ENCODE measurements at regions not wholly inside any gene's neighbourhood (a gene's known extent, or its start where the extent isn't known, plus 50 kb on each side); places are given as distances from the start of the nearest gene placed in this dataset.

- no peaks in the 10 kb centered on the region for H3K79me2 ChIP-seq (ENCODE audit: control insufficient read depth, insufficient read depth, low read length)
- H3K56ac ChIP-seq (ENCODE audit: low read length) = no peak overlapping the region
- H4K8ac ChIP-seq (ENCODE audit: low read depth, low read length) = no peak overlapping the region
- H3K27me3 ChIP-seq (ENCODE audit: insufficient read depth, low read length, poor library complexity) = no peaks in the 10 kb centered on the region
- H3K4ac ChIP-seq (ENCODE audit: low read depth, low read length) = no peak overlapping the region
- H3K79me1 ChIP-seq (ENCODE audit: low read length) = no peaks in the 10 kb centered on the region
- no peaks in the 10 kb centered on the region for H3K4me1 ChIP-seq (ENCODE audit: control insufficient read depth, low read depth, low read length)
- no peak overlapping the region for H2BK5ac ChIP-seq (ENCODE audit: low read length)
- no peak overlapping the region for H3K18ac ChIP-seq (ENCODE audit: low read length)
- H3K9ac ChIP-seq (ENCODE audit: low read length) = no peak overlapping the region
- no peak overlapping the region for H3K4me3 ChIP-seq (ENCODE audit: low read length)
- H2AK5ac ChIP-seq (ENCODE audit: low read length) = no peak overlapping the region
- no peak overlapping the region for H3K4me2 ChIP-seq (ENCODE audit: low read length)
- DNase-seq = peak; percentile 68
- H3K36me3 ChIP-seq (ENCODE audit: control insufficient read depth, insufficient read depth, low read length) = no peaks in the 10 kb centered on the region
- no peak overlapping the region for H2BK15ac ChIP-seq (replicated peaks; ENCODE audit: low read depth)
- no peak overlapping the region for H4K5ac ChIP-seq (ENCODE audit: low read length)
- no peak overlapping the region for H2BK120ac ChIP-seq (ENCODE audit: low read depth, low read length)
- no peak overlapping the region for H3K27ac ChIP-seq (ENCODE audit: low read depth, low read length)
- no peak overlapping the region for H3K23ac ChIP-seq (ENCODE audit: low read length)
- no CpG with 5 or more reads among the region's 4 CpGs for WGBS (ENCODE audit: extremely low coverage, insufficient coverage, low lambda C conversion rate)
Measured at GRCh38 chrX:40314070-40314469, 216.3 kb upstream of the BCOR start.

- Histone ChIP-seq H2BK15ac (replicated peaks; ENCODE audit: low read depth) (no peak overlapping the region), H3K4ac (ENCODE audit: low read depth, low read length) (no peak overlapping the region)
Measured at GRCh38 chrX:40313269-40313668, 215.5 kb upstream of the BCOR start.

GRCh38 chrX:40310447-40310846 lies 212.7 kb upstream of the BCOR start:
- Histone ChIP-seq H3K4me1 (ENCODE audit: control insufficient read depth, low read depth, low read length) (no peaks in the 10 kb centered on the region), H2BK120ac (ENCODE audit: low read depth, low read length) (no peak overlapping the region), H3K36me3 (ENCODE audit: control insufficient read depth, insufficient read depth, low read length) (no peaks in the 10 kb centered on the region), H3K4ac (ENCODE audit: low read depth, low read length) (no peak overlapping the region), H2BK5ac (ENCODE audit: low read length) (no peak overlapping the region), H2BK15ac (replicated peaks; ENCODE audit: low read depth) (no peak overlapping the region), H3K27ac (ENCODE audit: low read depth, low read length) (no peak overlapping the region), H3K4me3 (ENCODE audit: low read length) (no peak overlapping the region), H3K79me1 (ENCODE audit: low read length) (no peaks in the 10 kb centered on the region), H3K9ac (ENCODE audit: low read length) (no peak overlapping the region), H3K79me2 (ENCODE audit: control insufficient read depth, insufficient read depth, low read length) (no peaks in the 10 kb centered on the region), H4K5ac (ENCODE audit: low read length) (no peak overlapping the region), H3K4me2 (ENCODE audit: low read length) (no peak overlapping the region), H3K27me3 (ENCODE audit: insufficient read depth, low read length, poor library complexity) (no peaks in the 10 kb centered on the region), H4K8ac (ENCODE audit: low read depth, low read length) (no peak overlapping the region), H3K18ac (ENCODE audit: low read length) (no peak overlapping the region), H3K23ac (ENCODE audit: low read length) (no peak overlapping the region), H2AK5ac (ENCODE audit: low read length) (no peak overlapping the region), H3K56ac (ENCODE audit: low read length) (no peak overlapping the region)
- no peak for DNase-seq
- no CpG with 5 or more reads among the region's 5 CpGs for WGBS (ENCODE audit: extremely low coverage, insufficient coverage, low lambda C conversion rate)

More at GRCh38 chrX:40313269-40313668, 215.5 kb upstream of the BCOR start:
- H4K5ac ChIP-seq (ENCODE audit: low read length) = no peak overlapping the region
- H3K27me3 ChIP-seq (ENCODE audit: insufficient read depth, low read length, poor library complexity) = no peaks in the 10 kb centered on the region
- no peak overlapping the region for H3K4me2 ChIP-seq (ENCODE audit: low read length)
- no peak overlapping the region for H3K23ac ChIP-seq (ENCODE audit: low read length)
- H3K56ac ChIP-seq (ENCODE audit: low read length) = no peak overlapping the region
- H3K79me2 ChIP-seq (ENCODE audit: control insufficient read depth, insufficient read depth, low read length) = no peaks in the 10 kb centered on the region
- no peak overlapping the region for H2BK120ac ChIP-seq (ENCODE audit: low read depth, low read length)
- no peak overlapping the region for H3K4me3 ChIP-seq (ENCODE audit: low read length)
- no peak for DNase-seq
- WGBS (ENCODE audit: extremely low coverage, insufficient coverage, low lambda C conversion rate) = no CpG with 5 or more reads among the region's 4 CpGs
- H3K18ac ChIP-seq (ENCODE audit: low read length) = no peak overlapping the region
- no peak overlapping the region for H3K9ac ChIP-seq (ENCODE audit: low read length)
- no peak overlapping the region for H3K27ac ChIP-seq (ENCODE audit: low read depth, low read length)
- no peak overlapping the region for H4K8ac ChIP-seq (ENCODE audit: low read depth, low read length)
- no peaks in the 10 kb centered on the region for H3K4me1 ChIP-seq (ENCODE audit: control insufficient read depth, low read depth, low read length)
- H2AK5ac ChIP-seq (ENCODE audit: low read length) = no peak overlapping the region
- H3K79me1 ChIP-seq (ENCODE audit: low read length) = no peaks in the 10 kb centered on the region
- no peaks in the 10 kb centered on the region for H3K36me3 ChIP-seq (ENCODE audit: control insufficient read depth, insufficient read depth, low read length)
- H2BK5ac ChIP-seq (ENCODE audit: low read length) = no peak overlapping the region

GRCh38 chrX:40310016-40310415 lies 212.3 kb upstream of the BCOR start:
- no peak overlapping the region for H3K9ac ChIP-seq (ENCODE audit: low read length)
- H3K4ac ChIP-seq (ENCODE audit: low read depth, low read length) = no peak overlapping the region
- H3K79me2 ChIP-seq (ENCODE audit: control insufficient read depth, insufficient read depth, low read length) = no peaks in the 10 kb centered on the region
- H3K27me3 ChIP-seq (ENCODE audit: insufficient read depth, low read length, poor library complexity) = no peaks in the 10 kb centered on the region
- no peak overlapping the region for H3K4me2 ChIP-seq (ENCODE audit: low read length)
- H4K8ac ChIP-seq (ENCODE audit: low read depth, low read length) = no peak overlapping the region
- DNase-seq = no peak
- no peak overlapping the region for H3K4me3 ChIP-seq (ENCODE audit: low read length)
- H2BK15ac ChIP-seq (replicated peaks; ENCODE audit: low read depth) = no peak overlapping the region
- H3K18ac ChIP-seq (ENCODE audit: low read length) = no peak overlapping the region
- no peak overlapping the region for H2AK5ac ChIP-seq (ENCODE audit: low read length)
- no peaks in the 10 kb centered on the region for H3K79me1 ChIP-seq (ENCODE audit: low read length)
- H3K27ac ChIP-seq (ENCODE audit: low read depth, low read length) = no peak overlapping the region
- no peak overlapping the region for H3K23ac ChIP-seq (ENCODE audit: low read length)
- no peak overlapping the region for H3K56ac ChIP-seq (ENCODE audit: low read length)
- no peaks in the 10 kb centered on the region for H3K4me1 ChIP-seq (ENCODE audit: control insufficient read depth, low read depth, low read length)
- no peak overlapping the region for H2BK5ac ChIP-seq (ENCODE audit: low read length)
- H3K36me3 ChIP-seq (ENCODE audit: control insufficient read depth, insufficient read depth, low read length) = no peaks in the 10 kb centered on the region
- whole genome bisulfite sequencing (ENCODE audit: extremely low coverage, insufficient coverage, low lambda C conversion rate) = no CpG with 5 or more reads among the region's 7 CpGs
- H4K5ac ChIP-seq (ENCODE audit: low read length) = no peak overlapping the region
- H2BK120ac ChIP-seq (ENCODE audit: low read depth, low read length) = no peak overlapping the region

- Histone ChIP-seq H3K4me3 (ENCODE audit: low read length) (no peak overlapping the region), H3K79me1 (ENCODE audit: low read length) (no peaks in the 10 kb centered on the region), H3K79me2 (ENCODE audit: control insufficient read depth, insufficient read depth, low read length) (no peaks in the 10 kb centered on the region), H3K4me2 (ENCODE audit: low read length) (no peak overlapping the region), H3K27me3 (ENCODE audit: insufficient read depth, low read length, poor library complexity) (no peaks in the 10 kb centered on the region), H3K56ac (ENCODE audit: low read length) (no peak overlapping the region), H2BK15ac (replicated peaks; ENCODE audit: low read depth) (no peak overlapping the region), H2BK120ac (ENCODE audit: low read depth, low read length) (no peak overlapping the region), H3K9ac (ENCODE audit: low read length) (no peak overlapping the region), H3K27ac (ENCODE audit: low read depth, low read length) (no peak overlapping the region), H2BK5ac (ENCODE audit: low read length) (no peak overlapping the region), H3K4ac (ENCODE audit: low read depth, low read length) (no peak overlapping the region), H4K5ac (ENCODE audit: low read length) (no peak overlapping the region), H4K8ac (ENCODE audit: low read depth, low read length) (no peak overlapping the region), H3K18ac (ENCODE audit: low read length) (no peak overlapping the region), H3K23ac (ENCODE audit: low read length) (no peak overlapping the region), H3K4me1 (ENCODE audit: control insufficient read depth, low read depth, low read length) (no peaks in the 10 kb centered on the region), H2AK5ac (ENCODE audit: low read length) (no peak overlapping the region), H3K36me3 (ENCODE audit: control insufficient read depth, insufficient read depth, low read length) (no peaks in the 10 kb centered on the region)
- WGBS (ENCODE audit: extremely low coverage, insufficient coverage, low lambda C conversion rate) = no CpG with 5 or more reads among the region's 13 CpGs
- DNase-seq = no peak
Measured at GRCh38 chrX:40307871-40308270, 210.1 kb upstream of the BCOR start.

- H3K36me3 ChIP-seq (ENCODE audit: control insufficient read depth, insufficient read depth, low read length) = no peaks in the 10 kb centered on the region
- no CpG with 5 or more reads among the region's 2 CpGs for WGBS (ENCODE audit: extremely low coverage, insufficient coverage, low lambda C conversion rate)
Measured at GRCh38 chrX:40304115-40304514, 206.4 kb upstream of the BCOR start.

More at GRCh38 chrX:40304115-40304514, 206.4 kb upstream of the BCOR start:
- no peak overlapping the region for H3K23ac ChIP-seq (ENCODE audit: low read length)
- H3K27ac ChIP-seq (ENCODE audit: low read depth, low read length) = no peak overlapping the region
- H3K27me3 ChIP-seq (ENCODE audit: insufficient read depth, low read length, poor library complexity) = no peaks in the 10 kb centered on the region
- H2BK15ac ChIP-seq (replicated peaks; ENCODE audit: low read depth) = no peak overlapping the region
- no peak overlapping the region for H4K5ac ChIP-seq (ENCODE audit: low read length)
- no peak overlapping the region for H3K4me3 ChIP-seq (ENCODE audit: low read length)
- H3K56ac ChIP-seq (ENCODE audit: low read length) = no peak overlapping the region
- H2AK5ac ChIP-seq (ENCODE audit: low read length) = no peak overlapping the region
- H3K18ac ChIP-seq (ENCODE audit: low read length) = no peak overlapping the region
- no peaks in the 10 kb centered on the region for H3K4me1 ChIP-seq (ENCODE audit: control insufficient read depth, low read depth, low read length)
- H2BK120ac ChIP-seq (ENCODE audit: low read depth, low read length) = no peak overlapping the region
- no peaks in the 10 kb centered on the region for H3K79me1 ChIP-seq (ENCODE audit: low read length)
- H3K4ac ChIP-seq (ENCODE audit: low read depth, low read length) = no peak overlapping the region
- no peaks in the 10 kb centered on the region for H3K79me2 ChIP-seq (ENCODE audit: control insufficient read depth, insufficient read depth, low read length)
- no peak for DNase-seq
- no peak overlapping the region for H3K9ac ChIP-seq (ENCODE audit: low read length)
- no peak overlapping the region for H2BK5ac ChIP-seq (ENCODE audit: low read length)
- no peak overlapping the region for H4K8ac ChIP-seq (ENCODE audit: low read depth, low read length)
- H3K4me2 ChIP-seq (ENCODE audit: low read length) = no peak overlapping the region
